ENCODE measurements at regions not wholly inside any gene's neighbourhood (a gene's known extent, or its start where the extent isn't known, plus 50 kb on each side); places are given as distances from the start of the nearest gene placed in this dataset.

- Histone ChIP-seq H3K4ac (ENCODE audit: low read depth, low read length) (no peak overlapping the region), H3K23ac (ENCODE audit: low read depth, low read length) (no peak overlapping the region), H3K4me3 (ENCODE audit: insufficient read depth, low read depth, low read length) (no peak overlapping the region), H3K9me1 (ENCODE audit: insufficient read depth, low read length) (no peaks in the 10 kb centered on the region), H2BK5ac (ENCODE audit: low read depth, low read length, poor library complexity, severe bottlenecking) (no peak overlapping the region), H3K4me2 (ENCODE audit: low read depth, low read length) (no peak overlapping the region), H4K20me1 (ENCODE audit: insufficient read depth, low read length) (no peaks in the 10 kb centered on the region), H3K4me1 (ENCODE audit: control insufficient read depth, insufficient read depth, low read length) (no peaks in the 10 kb centered on the region), H3K9ac (ENCODE audit: low read depth, low read length) (no peak overlapping the region), H3K14ac (replicated peaks; ENCODE audit: low read depth, low read length) (no peak overlapping the region), H3K36me3 (ENCODE audit: control insufficient read depth, insufficient read depth, low read length) (no peaks in the 10 kb centered on the region), H2BK120ac (ENCODE audit: low read depth, low read length) (no peak overlapping the region), H3K56ac (ENCODE audit: extremely low read depth, insufficient read depth, low read length) (no peak overlapping the region), H4K5ac (ENCODE audit: low read depth, low read length) (no peak overlapping the region), H3K9me3 (ENCODE audit: control insufficient read depth, insufficient read depth, low read length) (peaks cover 3% of the 10 kb centered on the region; the same call in 1 of the 2 replicates), H3K79me1 (ENCODE audit: low read depth in 1 of 2, low read length in 2 of 2) (no peaks in the 10 kb centered on the region), H3K27ac (ENCODE audit: insufficient read depth, low read length) (no peak overlapping the region), H3K27me3 (ENCODE audit: control insufficient read depth, insufficient read depth, low read length) (no peaks in the 10 kb centered on the region), H4K8ac (ENCODE audit: low read depth in 2 of 2, low read length in 2 of 2) (no peak overlapping the region), H2BK15ac (ENCODE audit: low read depth, low read length) (no peak overlapping the region), H3K18ac (ENCODE audit: low read depth, low read length) (no peak overlapping the region), H2AFZ (replicated peaks; ENCODE audit: low read length, poor library complexity) (no peak overlapping the region), H2AK5ac (ENCODE audit: low read depth, low read length) (no peak overlapping the region), H2BK20ac (ENCODE audit: low read depth, low read length) (no peak overlapping the region), H4K91ac (ENCODE audit: insufficient read depth, low read depth, low read length) (no peak overlapping the region), H2AK9ac (replicated peaks; ENCODE audit: low read depth, low read length, poor library complexity) (no peak overlapping the region)
- ChIA-PET CTCF (no interaction called here), POLR2A (ENCODE audit: unreplicated experiment) (interaction anchor here (0.6 kb wide), 1 partner anchor 332 kb away, joined by 3 read pairs; no protein-coding TSS in a partner anchor)
- no peak for ATAC-seq (ENCODE audit: low read depth)
- no peak for TF ChIP-seq RCOR1 (IDR thresholded peaks at IDR 0.05; ENCODE audit: insufficient replicate concordance, low read length)
- in situ Hi-C loops (cut with MboI; ENCODE audit: low sequenced_read_pairs) (no loop called here), intact Hi-C loops (cut with micrococcal nuclease) (no loop called here), dilution Hi-C loops (cut with HindIII; ENCODE audit: low sequenced_read_pairs, unreplicated experiment) (no loop called here)
- DNase-seq, result no peak
- WGBS, 2 experiments (ENCODE audit: extremely low coverage in 2 of 2, insufficient read length in 1 of 2), result no CpG with 5 or more reads among the region's 2 CpGs
- no TSS peak for BruUV-seq (replicated peaks)
Observed at GRCh38 chr5:144873076-144873475, 702.4 kb downstream of the KCTD16 start.

All from IMR-90 (cell line).